ENCODE measurements at regions not wholly inside any gene's neighbourhood (a gene's known extent, or its start where the extent isn't known, plus 50 kb on each side); places are given as distances from the start of the nearest gene placed in this dataset.
A peak's percentile ranks its signal among the peaks of the same experiment; 100 is the strongest.

DNA sequence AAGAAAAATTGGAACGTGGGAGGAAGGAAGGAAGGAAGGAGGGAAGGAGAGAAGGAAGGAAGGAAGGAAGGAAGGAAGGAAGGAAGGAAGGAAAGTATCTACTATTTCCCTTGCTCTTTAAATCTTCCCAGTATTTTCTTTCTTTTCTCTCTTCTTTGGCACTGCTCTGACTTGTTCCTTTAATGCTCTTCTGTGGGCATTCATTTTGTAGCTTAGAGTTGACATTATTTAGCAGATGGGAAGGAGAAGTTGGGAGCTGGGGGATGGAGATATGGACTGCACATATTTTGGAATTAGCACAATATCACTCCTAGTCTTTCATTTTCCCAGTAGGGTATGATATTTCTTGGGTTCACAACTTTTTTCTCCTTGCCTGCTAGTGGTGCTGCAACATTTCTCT lies 152.2 kb downstream of the TFAP2B start:
- no peak for TF ChIP-seq EZH2 (IDR thresholded peaks at IDR 0.05)
- TF ChIP-seq POLR2AphosphoS5 (IDR thresholded peaks at IDR 0.05; ENCODE audit: borderline replicate concordance, low read depth, low read length), result peak; percentile 76; the same call in 1 of the 2 replicates
